ENCODE measurements at regions not wholly inside any gene's neighbourhood (a gene's known extent, or its start where the extent isn't known, plus 50 kb on each side); places are given as distances from the start of the nearest gene placed in this dataset.
"Not testable (repeated sequence)": the region's sequence is repeated elsewhere in the genome, so short reads cannot be mapped to it uniquely, and the experiment has no call there.

DNA sequence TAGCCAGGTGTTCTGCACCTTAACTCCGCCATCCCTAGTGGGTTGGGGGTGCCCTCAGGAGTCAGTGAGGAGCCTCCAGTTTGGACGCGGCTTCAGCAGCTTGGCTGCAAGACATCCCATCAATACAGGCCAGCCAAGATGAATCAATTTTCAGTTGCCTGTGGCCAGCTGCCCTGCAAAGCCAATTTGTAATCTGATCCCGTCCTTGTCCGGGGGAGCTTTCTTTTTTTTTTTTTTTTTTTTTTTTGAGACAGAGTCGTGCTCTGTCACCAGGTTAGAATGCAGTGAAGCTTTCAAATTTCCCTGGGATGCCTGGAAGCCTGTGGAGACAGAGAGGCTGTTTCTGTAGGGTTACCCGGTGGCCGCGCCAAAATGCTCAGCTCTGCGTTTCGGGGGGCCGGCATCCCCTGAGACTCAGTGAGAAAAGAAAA lies 192.5 kb downstream of the ASMT start:
- Mint-ChIP-seq H3K27me3 (ENCODE audit: unreplicated experiment) (peaks cover 4% of the 10 kb centered on the region), H3K4me1 (ENCODE audit: unreplicated experiment) (no peaks in the 10 kb centered on the region), H3K4me3 (ENCODE audit: unreplicated experiment) (no peak overlapping the region), H3K27ac (ENCODE audit: unreplicated experiment) (no peak overlapping the region), H3K36me3 (ENCODE audit: unreplicated experiment) (no peaks in the 10 kb centered on the region), H3K9me3 (ENCODE audit: unreplicated experiment) (no peaks in the 10 kb centered on the region)
- DNase-seq (ENCODE audit: extremely low spot score, unreplicated experiment), result no peak
- TF ChIP-seq, protein P1, sequence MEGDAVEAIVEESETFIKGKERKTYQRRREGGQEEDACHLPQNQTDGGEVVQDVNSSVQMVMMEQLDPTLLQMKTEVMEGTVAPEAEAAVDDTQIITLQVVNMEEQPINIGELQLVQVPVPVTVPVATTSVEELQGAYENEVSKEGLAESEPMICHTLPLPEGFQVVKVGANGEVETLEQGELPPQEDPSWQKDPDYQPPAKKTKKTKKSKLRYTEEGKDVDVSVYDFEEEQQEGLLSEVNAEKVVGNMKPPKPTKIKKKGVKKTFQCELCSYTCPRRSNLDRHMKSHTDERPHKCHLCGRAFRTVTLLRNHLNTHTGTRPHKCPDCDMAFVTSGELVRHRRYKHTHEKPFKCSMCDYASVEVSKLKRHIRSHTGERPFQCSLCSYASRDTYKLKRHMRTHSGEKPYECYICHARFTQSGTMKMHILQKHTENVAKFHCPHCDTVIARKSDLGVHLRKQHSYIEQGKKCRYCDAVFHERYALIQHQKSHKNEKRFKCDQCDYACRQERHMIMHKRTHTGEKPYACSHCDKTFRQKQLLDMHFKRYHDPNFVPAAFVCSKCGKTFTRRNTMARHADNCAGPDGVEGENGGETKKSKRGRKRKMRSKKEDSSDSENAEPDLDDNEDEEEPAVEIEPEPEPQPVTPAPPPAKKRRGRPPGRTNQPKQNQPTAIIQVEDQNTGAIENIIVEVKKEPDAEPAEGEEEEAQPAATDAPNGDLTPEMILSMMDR (IDR thresholded peaks at IDR 0.05), result no peak

DNA sequence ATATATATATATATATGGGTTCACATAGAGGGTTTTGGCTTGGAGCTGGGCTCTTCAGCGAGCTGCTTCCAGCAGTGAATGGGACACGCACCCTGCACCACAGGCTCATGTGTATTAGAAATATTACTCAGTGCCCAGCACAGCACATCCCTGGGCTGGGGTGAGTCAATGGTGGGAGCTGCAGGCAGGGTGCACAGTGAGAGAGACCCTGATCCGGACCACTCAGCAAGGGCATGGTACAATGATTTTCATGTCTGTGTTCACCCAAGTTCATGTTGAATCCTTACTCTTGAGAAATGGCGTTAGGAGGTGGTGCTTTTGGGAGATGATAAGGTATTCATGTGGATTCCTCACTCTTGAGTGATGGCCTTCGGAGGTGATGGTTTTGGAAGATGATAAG lies 194.7 kb downstream of the ASMT start:
- DNase-seq (ENCODE audit: extremely low spot score, unreplicated experiment), result peak; percentile 53
- Mint-ChIP-seq H3K9me3 (ENCODE audit: unreplicated experiment) (no peaks in the 10 kb centered on the region), H3K4me1 (ENCODE audit: unreplicated experiment) (no peaks in the 10 kb centered on the region), H3K36me3 (ENCODE audit: unreplicated experiment) (no peaks in the 10 kb centered on the region), H3K27me3 (ENCODE audit: unreplicated experiment) (peaks cover 4% of the 10 kb centered on the region), H3K4me3 (ENCODE audit: unreplicated experiment) (no peak overlapping the region), H3K27ac (ENCODE audit: unreplicated experiment) (no peak overlapping the region)
- TF ChIP-seq, protein P1 (IDR thresholded peaks at IDR 0.05), result no peak

DNA sequence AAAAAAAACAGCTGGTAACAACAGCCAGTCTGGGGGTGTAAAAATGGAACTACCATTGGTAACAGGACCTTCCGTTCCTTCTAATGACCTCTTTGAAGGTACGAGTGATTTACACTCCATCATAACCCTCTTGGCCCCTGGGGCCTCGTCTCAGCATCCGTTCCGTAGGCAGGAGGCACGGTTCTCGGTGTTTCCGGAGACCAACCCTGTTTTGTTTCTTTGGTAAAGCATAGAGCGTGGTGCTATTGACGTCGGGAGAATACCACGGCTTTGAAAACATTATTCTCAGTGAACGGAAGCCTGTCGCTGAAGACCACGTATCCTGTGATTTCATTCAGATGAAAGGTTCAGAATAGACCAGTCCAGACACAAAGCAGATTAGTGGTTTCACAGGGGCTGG lies 198.9 kb downstream of the ASMT start:
- H3K27me3 Mint-ChIP-seq (ENCODE audit: unreplicated experiment), result no peaks in the 10 kb centered on the region
- no peaks in the 10 kb centered on the region for H3K9me3 Mint-ChIP-seq (ENCODE audit: unreplicated experiment)
- H3K27ac Mint-ChIP-seq (ENCODE audit: unreplicated experiment), result no peak overlapping the region
- TF ChIP-seq, protein P1 (IDR thresholded peaks at IDR 0.05), result no peak
- no peak overlapping the region for H3K4me3 Mint-ChIP-seq (ENCODE audit: unreplicated experiment)
- H3K4me1 Mint-ChIP-seq (ENCODE audit: unreplicated experiment), result no peaks in the 10 kb centered on the region
- DNase-seq (ENCODE audit: extremely low spot score, unreplicated experiment), result peak; percentile 30
- H3K36me3 Mint-ChIP-seq (ENCODE audit: unreplicated experiment), result no peaks in the 10 kb centered on the region

DNA sequence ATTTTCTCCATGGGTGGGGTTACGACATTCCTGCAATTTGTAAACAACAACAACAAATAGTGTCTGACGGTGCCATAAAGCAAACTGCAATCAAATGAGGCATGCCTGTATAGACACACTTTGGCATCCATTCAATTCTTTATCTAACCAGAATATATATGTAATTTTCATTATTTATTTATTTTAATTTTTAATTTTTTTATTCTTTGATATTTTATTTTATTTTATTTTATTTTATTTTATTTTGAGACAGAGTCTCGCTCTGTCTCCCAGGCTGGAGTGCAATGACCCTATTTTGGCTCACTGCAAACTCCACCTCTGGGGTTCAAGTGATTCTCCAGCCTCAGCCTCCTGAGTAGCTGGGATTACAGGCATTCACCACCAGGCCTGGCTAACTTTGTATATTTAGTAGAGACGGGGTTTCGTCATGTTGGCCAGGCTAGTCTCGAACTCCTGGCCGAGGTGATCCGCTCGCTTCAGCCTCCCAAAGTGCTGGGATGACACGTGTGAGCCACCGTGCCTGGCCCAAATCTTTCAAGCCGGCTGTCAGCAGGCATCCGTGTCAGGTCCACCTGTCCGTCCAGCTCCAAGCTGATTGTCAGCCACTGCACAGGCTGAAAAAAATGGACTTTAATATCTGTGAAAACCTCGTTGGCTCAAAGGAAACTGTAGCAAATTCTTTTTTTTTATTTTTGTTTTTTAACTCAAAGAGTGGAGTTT lies 200.8 kb downstream of the ASMT start:
- TF ChIP-seq, protein P1 (IDR thresholded peaks at IDR 0.05), result no peak
- no peak overlapping the region for H3K27ac Mint-ChIP-seq (ENCODE audit: unreplicated experiment)
- DNase-seq (ENCODE audit: extremely low spot score, unreplicated experiment), result peak; percentile 74
- no peaks in the 10 kb centered on the region for H3K27me3 Mint-ChIP-seq (ENCODE audit: unreplicated experiment)
- H3K36me3 Mint-ChIP-seq (ENCODE audit: unreplicated experiment), result no peaks in the 10 kb centered on the region
- H3K4me3 Mint-ChIP-seq (ENCODE audit: unreplicated experiment), result no peak overlapping the region
- H3K9me3 Mint-ChIP-seq (ENCODE audit: unreplicated experiment), result no peaks in the 10 kb centered on the region
- H3K4me1 Mint-ChIP-seq (ENCODE audit: unreplicated experiment), result no peaks in the 10 kb centered on the region

DNA sequence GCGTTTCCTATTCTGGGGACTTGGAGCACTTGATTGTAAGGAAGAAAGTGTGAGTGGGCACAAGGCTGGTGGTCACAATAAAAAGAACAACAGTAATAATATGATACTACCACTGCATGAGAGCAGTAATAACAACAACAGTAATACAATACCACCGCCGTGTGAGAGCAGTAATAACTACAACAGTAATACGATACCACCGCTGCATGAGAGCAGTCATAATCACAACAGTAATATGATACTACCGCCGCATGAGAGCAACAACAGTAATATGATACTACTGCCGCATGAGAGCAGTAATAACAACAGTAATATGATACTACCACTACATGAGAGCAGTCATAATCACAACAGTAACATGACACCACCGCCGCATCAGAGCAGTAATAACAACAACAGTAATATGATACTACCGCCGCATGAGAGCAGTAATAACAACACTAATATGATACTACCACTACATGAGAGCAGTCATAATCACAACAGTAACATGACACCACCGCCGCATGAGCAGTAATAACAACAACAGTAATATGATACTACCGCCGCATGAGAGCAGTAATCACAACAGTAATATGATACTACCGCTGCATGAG lies 201.6 kb downstream of the ASMT start:
- H3K27me3 Mint-ChIP-seq (ENCODE audit: unreplicated experiment); H3K4me1 Mint-ChIP-seq (ENCODE audit: unreplicated experiment); H3K36me3 Mint-ChIP-seq (ENCODE audit: unreplicated experiment); H3K27ac Mint-ChIP-seq (ENCODE audit: unreplicated experiment); H3K9me3 Mint-ChIP-seq (ENCODE audit: unreplicated experiment); DNase-seq (ENCODE audit: extremely low spot score, unreplicated experiment); H3K4me3 Mint-ChIP-seq (ENCODE audit: unreplicated experiment): not testable (repeated sequence)

Measured in osteocyte (in vitro differentiated cells).